HG02588 (cell line): ENCODE measurements at regions not wholly inside any gene's neighbourhood (a gene's known extent, or its start where the extent isn't known, plus 50 kb on each side); places are given as distances from the start of the nearest gene placed in this dataset.
"Not testable (repeated sequence)": the region's sequence is repeated elsewhere in the genome, so short reads cannot be mapped to it uniquely, and the experiment has no call there.

Experiments
- ATAC-seq: cut with Tn5 transposase; IDR thresholded peaks from one replicate; pipeline ENCODE4 v1.9.1; 2021; ENCODE audit warnings: mild to moderate bottlenecking, moderate library complexity; ENCODE audit not compliant: unreplicated experiment

DNA sequence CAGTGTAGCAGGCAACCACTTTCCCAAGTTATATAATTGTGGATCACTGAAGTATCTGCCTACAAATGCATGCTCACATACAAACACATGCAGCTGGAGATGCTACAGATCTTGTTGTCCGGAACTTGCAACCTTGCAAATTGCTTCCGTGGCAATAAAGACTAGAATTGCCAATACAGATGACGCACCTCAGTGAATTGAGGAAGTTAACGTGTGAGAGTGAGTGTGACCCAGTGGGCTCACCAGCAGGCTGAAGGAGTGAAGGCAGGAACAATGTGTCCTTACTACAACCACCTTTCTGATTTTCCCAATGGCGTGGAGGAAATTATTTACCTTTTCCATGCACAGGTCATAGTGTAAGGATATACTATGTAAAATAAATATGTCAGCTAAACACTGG lies 89.4 kb upstream of the GRIP1 start:
- ATAC-seq, result no peak

GRCh38 chr12:66774929-66775328 lies 96.1 kb upstream of the GRIP1 start:
- no peak for ATAC-seq

DNA sequence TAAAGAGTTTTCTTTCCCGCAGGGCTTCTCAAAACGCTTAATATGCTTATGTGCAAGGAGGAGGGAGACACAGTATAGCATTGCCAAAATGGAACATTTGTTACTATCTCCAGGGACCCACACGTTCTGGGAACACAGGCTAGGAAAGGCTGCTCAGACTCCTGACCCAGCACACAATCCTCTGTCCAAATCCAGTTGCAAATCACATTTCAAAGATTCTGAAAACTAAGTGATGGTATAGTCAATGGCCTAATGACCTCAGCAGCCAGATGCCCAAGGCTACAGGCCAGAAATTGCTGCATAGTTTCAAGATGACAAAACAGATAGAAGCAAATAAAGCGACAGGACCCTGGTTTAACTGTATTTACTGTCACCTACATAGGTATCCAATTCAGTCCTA lies 97.0 kb upstream of the GRIP1 start:
- no peak for ATAC-seq

DNA sequence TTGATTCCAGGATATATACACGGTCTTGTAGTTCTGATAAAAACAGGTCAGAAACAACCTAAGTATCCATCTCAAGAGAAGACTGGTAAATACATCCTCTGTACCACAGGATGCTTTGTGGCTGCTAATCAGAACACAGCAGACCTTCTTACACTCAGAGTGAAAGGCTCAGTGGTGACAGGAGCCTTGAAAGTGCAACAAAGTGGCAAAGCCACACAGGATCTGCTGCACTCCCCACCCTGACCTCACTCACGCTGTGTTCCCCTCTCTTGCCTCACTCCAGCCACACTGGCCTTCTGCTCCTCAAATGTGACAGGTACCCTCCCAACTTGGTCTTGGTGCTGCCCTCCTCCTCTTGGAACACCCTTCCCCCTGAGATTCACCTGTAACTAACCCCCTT lies 98.1 kb upstream of the GRIP1 start:
- ATAC-seq, result peak; percentile 79

DNA sequence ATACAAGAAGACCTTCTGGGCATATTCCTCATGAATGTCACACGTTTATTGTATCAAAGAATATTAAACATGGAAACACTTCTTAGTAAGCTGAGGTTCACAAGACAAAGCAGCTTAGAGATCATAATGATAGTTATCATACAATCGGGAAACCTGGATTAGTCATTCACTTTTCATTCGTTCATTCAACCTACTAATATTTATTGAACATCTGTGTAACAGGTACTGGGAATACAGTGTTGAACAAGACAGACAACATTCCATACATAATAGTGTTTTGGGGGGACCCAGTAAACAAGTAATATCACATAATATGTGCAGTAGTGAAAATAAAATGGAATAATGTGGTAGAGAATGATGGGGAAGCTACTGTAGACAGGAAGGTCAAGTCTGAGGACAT lies 100.6 kb upstream of the GRIP1 start:
- ATAC-seq, result no peak

- ATAC-seq, result no peak
These were observed 107.8 kb upstream of the GRIP1 start for GRCh38 chr12:66786531-66787308.

DNA sequence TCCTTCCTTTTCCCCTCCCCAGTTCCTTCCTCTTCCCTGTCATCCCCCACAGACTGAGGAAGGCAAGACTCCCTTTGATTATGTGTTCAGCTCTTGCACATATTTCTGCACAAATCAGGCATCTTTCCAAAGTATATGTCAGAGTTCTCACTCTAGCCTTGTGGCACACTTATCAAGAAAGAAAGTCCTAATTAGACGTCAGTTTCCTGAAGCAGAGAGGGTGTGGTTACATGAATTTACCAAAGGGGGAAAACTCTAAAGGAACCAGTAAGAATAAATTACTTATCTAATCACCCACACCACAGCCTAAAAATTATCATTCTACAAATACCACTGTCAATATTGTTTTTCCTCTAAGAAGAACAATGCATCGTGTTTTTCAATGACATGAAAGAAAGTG lies 120.7 kb upstream of the GRIP1 start:
- ATAC-seq, result no peak

DNA sequence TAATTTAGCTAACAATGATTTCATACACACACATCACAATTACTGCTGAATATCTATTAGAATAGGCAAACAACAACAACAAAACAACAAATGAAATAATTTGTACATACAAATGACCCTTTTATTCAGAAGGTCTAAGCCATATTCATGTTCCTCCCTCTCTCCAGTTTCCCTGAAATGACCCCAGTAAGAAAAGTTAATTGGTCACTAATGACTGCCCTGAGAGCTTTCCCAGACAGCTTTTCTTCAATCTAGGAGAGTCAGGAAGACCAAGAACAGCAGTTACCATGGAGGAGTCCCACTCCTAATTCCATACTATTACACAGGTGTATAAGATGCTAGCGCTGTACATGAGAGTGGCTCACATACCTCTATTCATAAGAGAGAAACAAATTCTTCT lies 121.2 kb upstream of the GRIP1 start:
- ATAC-seq, result no peak

DNA sequence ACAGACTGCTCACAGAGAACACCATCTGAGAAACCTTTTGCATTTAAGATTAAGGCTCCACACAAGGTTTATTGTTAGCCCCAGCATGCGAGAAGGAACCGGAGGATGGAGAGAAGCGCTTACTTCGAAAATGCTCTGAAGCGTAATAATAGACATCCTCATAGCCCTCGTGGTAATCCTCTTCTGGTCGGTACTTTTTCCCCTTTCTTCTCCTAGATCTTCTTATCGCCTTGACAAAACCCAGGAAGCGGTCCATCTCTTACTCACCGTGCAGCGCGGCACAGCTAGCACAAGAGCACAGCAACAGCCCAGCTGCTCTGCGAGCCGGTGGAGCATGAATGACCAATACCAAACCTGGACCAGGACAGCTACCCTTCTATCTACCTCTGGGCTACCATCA lies 125.1 kb upstream of the GRIP1 start:
- ATAC-seq, result no peak

GRCh38 chr12:66804563-66804974 lies 125.7 kb upstream of the GRIP1 start:
- no peak for ATAC-seq

DNA sequence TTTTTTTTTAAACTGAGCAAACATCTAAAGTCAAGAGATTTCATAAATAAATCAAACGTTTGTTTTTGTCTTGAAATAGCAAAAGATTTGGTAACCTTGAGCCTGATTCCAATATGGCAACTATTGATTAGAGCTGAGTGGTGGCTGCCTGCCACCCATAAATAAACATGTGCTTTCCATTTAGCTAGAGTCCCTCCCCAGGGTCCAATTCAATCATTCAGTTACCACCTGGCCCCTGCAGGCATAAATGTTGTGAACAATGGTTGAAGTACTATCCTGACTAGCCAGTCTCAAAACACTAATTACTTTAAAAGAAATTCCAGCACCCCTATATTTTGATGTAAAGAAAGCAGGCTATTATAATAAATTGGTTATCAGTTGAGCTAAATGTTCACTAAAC lies 129.7 kb upstream of the GRIP1 start:
- no peak for ATAC-seq

GRCh38 chr12:66813137-66813892 lies 134.4 kb upstream of the GRIP1 start:
- ATAC-seq, result no peak

- no peak for ATAC-seq
These were observed 140.7 kb upstream of the GRIP1 start for GRCh38 chr12:66819587-66819986.

- ATAC-seq, result no peak
These were observed 144.1 kb upstream of the GRIP1 start for GRCh38 chr12:66822961-66823360.

DNA sequence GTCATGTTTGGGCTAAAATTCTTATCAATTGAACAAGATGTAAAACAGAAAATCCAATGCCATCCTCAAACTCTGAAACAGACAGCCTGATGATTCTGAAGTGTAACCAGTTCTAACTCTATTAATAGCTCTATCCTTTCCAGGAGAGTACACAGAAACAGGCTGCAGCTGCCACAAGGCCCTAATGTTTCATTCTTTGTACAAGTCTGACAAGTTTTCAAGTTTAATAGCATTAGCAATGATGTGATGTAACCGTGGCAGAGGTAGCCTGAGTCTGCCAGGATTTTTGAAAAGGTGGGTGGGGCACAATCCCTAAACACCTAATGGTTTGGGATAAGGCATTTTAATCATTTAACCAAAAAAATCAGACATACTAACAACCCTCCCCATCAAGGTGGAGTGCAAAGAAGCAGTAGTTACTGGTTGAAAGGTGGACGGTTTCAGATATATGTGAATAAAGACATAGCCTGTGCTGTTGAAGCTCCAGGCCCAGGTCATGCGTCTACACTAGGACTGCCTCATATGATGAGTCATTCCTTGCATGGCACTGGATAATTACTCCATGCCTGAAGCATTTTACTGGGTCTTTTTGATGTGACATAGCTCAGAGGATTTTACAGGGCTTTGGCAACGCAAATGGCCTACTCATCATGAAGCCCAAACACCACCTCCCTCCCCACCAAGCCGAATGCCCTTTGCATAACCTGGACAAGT lies 145.1 kb upstream of the GRIP1 start:
- no peak for ATAC-seq

DNA sequence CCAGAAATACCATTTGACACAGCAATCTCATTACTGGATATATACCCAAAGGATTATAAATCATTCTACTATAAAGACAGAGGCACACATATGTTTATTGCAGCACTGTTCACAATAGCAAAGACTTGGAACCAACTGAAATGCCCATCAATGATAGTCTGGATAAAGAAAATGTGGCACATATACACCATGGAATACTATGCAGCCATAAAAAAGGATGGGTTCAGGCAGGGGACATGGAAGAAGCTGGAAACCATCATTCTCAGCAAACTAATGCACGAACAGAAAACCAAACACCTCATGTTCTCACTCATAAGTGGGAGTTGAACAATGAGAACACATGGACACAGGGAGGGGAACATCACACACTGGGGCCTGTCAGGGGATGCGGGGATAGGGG lies 147.0 kb upstream of the GRIP1 start:
- not testable (repeated sequence) for ATAC-seq

- no peak for ATAC-seq
These were observed 150.9 kb upstream of the GRIP1 start for GRCh38 chr12:66829660-66830325.

GRCh38 chr12:66831495-66831894 lies 152.6 kb upstream of the GRIP1 start:
- ATAC-seq, result no peak

- no peak for ATAC-seq
These were observed 154.1 kb upstream of the GRIP1 start for GRCh38 chr12:66832997-66833396.

GRCh38 chr12:66836623-66837310 lies 157.9 kb upstream of the GRIP1 start:
- no peak for ATAC-seq

- ATAC-seq, result no peak
These were observed 158.4 kb upstream of the GRIP1 start for GRCh38 chr12:66837311-66837627.
